Astrocyte (in vitro differentiated cells and primary cell): ENCODE measurements at regions not wholly inside any gene's neighbourhood (a gene's known extent, or its start where the extent isn't known, plus 50 kb on each side); places are given as distances from the start of the nearest gene placed in this dataset.

Experiments used
- DNase-seq: peaks from one replicate; pipeline ENCODE4 v3.0.0-alpha.2; 2010; ENCODE audit warnings: low read depth
- FAIRE-seq: peaks from 2 replicates; lab custom pipeline; 2011; peaks lifted over from hg19 to GRCh38; lab: Jason Lieb, UNC
- H2AFZ ChIP-seq: 2 replicates; pipeline ENCODE4 v1.6.0; 2012; ENCODE audit warnings: low read depth, low read length, inconsistent platforms
- H3K27ac ChIP-seq: 2 replicates; pipeline ENCODE4 v1.5.1; 2011; ENCODE audit warnings: low read depth, low read length, inconsistent platforms
- H3K27me3 ChIP-seq: 2 replicates; pipeline ENCODE4 v1.6.0; 2011; ENCODE audit warnings: low read length, inconsistent platforms; ENCODE audit not compliant: insufficient read depth
- H3K36me3 ChIP-seq: 2 replicates; pipeline ENCODE4 v1.5.1; 2011; ENCODE audit warnings: low read length, inconsistent platforms; ENCODE audit not compliant: insufficient read depth
- H3K4me1 ChIP-seq: 2 replicates; pipeline ENCODE4 v1.5.1; 2011; ENCODE audit warnings: low read length, inconsistent platforms; ENCODE audit not compliant: insufficient read depth
- H3K4me2 ChIP-seq: 2 replicates; pipeline ENCODE4 v1.6.0; 2012; ENCODE audit warnings: low read length, inconsistent platforms
- H3K4me3 ChIP-seq: 2 replicates; pipeline ENCODE4 v1.5.1; 2011; ENCODE audit warnings: low read depth, mild to moderate bottlenecking, low read length, inconsistent platforms; ENCODE audit not compliant: insufficient read depth
- H3K79me2 ChIP-seq: 2 replicates; pipeline ENCODE4 v1.6.0; 2012; ENCODE audit warnings: mild to moderate bottlenecking, low read length, inconsistent platforms; ENCODE audit not compliant: insufficient read depth
- H3K9ac ChIP-seq: 2 replicates; pipeline ENCODE4 v1.6.0; 2012; ENCODE audit warnings: mild to moderate bottlenecking, low read length, inconsistent platforms
- H3K9me3 ChIP-seq: 2 replicates; pipeline ENCODE4 v1.5.1; 2012; ENCODE audit warnings: low read depth, mild to moderate bottlenecking, low read length, inconsistent platforms; ENCODE audit not compliant: insufficient read depth
- H4K20me1 ChIP-seq: 2 replicates; pipeline ENCODE4 v1.6.0; 2012; ENCODE audit warnings: low read length, inconsistent platforms; ENCODE audit not compliant: insufficient read depth
- H3K27ac Mint-ChIP-seq: one replicate; pipeline ENCODE4 v1.8.0; 2021; ENCODE audit warnings: mild to moderate bottlenecking, mixed read lengths; ENCODE audit not compliant: unreplicated experiment
- H3K27me3 Mint-ChIP-seq: one replicate; pipeline ENCODE4 v1.8.0; 2021; ENCODE audit warnings: low read depth, mixed read lengths; ENCODE audit not compliant: unreplicated experiment
- H3K36me3 Mint-ChIP-seq: one replicate; pipeline ENCODE4 v1.8.0; 2021; ENCODE audit warnings: low read depth, mixed read lengths; ENCODE audit not compliant: unreplicated experiment
- H3K4me1 Mint-ChIP-seq: one replicate; pipeline ENCODE4 v1.8.0; 2021; ENCODE audit warnings: low read depth, mixed read lengths; ENCODE audit not compliant: unreplicated experiment
- H3K4me3 Mint-ChIP-seq: one replicate; pipeline ENCODE4 v1.8.0; 2021; ENCODE audit warnings: mild to moderate bottlenecking, moderate library complexity, mixed read lengths; ENCODE audit not compliant: unreplicated experiment
- H3K9me3 Mint-ChIP-seq: one replicate; pipeline ENCODE4 v1.8.0; 2021; ENCODE audit warnings: mild to moderate bottlenecking, mixed read lengths; ENCODE audit not compliant: unreplicated experiment
- EZH2 ChIP-seq: IDR thresholded peaks from 2 replicates; pipeline ENCODE4 v1.6.1; 2012; ENCODE audit warnings: mild to moderate bottlenecking, low read length, inconsistent platforms; ENCODE audit not compliant: insufficient read depth
- TF ChIP-seq, protein P1 (sequence below): IDR thresholded peaks from 2 replicates; pipeline ENCODE4 v1.5.1; 2011; ENCODE audit warnings: low read depth, mild to moderate bottlenecking, inconsistent platforms, low read length, moderate library complexity; ENCODE audit not compliant: insufficient read depth

GRCh38 chr17:77327566-77328464 is 187.0 kb downstream of the SEC14L1 start:
- H3K4me3 ChIP-seq = no peak overlapping the region

DNA sequence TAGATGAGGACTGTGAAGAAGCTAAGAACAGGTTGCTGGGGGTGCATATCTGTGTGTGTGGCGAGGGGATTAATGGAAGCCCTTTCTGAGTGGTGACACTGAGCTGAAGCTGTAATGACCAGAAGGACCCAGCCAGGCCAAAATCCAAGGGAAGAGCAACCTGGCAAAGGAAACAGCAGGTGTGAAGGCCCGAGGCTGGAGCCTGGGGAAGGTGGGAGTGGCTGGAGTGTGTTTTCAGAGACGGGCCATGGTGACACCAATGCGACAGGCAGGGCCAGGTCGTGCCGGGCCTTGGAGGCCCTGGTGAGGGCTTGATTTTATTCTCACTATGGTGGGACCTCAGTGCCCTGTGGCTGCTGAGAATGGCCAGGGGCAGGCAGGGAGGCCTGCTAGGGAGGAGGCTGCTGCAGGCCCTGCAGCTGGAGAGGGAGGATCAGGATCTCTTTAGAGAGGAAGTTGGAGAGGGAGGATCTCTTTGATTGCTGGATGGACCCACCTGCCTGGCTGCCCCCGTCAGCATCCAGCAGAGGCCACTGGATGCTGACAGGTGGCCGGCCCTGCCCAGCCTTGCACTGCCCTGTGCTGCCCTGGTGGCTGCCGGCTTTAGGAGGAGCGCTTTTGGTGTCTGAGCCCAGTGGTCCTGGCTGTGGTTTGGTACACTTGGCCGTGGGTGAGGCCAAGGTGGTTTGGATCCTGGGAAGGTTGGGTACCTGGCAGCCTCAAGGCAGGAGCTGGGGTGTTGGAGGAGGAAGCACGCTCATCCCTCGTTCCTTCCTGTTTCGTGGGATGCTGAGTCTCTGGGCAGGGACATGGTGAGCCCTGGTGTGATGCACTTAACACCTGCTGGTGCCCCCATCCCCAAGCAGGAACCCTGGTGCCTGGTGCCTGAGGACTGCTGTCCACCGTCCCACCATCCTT is 188.3 kb downstream of the SEC14L1 start:
- Histone ChIP-seq H3K4me2 (no peak overlapping the region), H4K20me1 (peaks cover 51% of the 10 kb centered on the region), H3K9me3 (no peaks in the 10 kb centered on the region), H3K27ac (no peak overlapping the region), H3K79me2 (peaks cover 70% of the 10 kb centered on the region), H2AFZ (no peak overlapping the region), H3K4me1 (peaks cover 40% of the 10 kb centered on the region), H3K9ac (no peak overlapping the region), H3K27me3 (no peaks in the 10 kb centered on the region), H3K4me3 (no peak overlapping the region), H3K36me3 (no peaks in the 10 kb centered on the region)
- TF ChIP-seq, protein P1, sequence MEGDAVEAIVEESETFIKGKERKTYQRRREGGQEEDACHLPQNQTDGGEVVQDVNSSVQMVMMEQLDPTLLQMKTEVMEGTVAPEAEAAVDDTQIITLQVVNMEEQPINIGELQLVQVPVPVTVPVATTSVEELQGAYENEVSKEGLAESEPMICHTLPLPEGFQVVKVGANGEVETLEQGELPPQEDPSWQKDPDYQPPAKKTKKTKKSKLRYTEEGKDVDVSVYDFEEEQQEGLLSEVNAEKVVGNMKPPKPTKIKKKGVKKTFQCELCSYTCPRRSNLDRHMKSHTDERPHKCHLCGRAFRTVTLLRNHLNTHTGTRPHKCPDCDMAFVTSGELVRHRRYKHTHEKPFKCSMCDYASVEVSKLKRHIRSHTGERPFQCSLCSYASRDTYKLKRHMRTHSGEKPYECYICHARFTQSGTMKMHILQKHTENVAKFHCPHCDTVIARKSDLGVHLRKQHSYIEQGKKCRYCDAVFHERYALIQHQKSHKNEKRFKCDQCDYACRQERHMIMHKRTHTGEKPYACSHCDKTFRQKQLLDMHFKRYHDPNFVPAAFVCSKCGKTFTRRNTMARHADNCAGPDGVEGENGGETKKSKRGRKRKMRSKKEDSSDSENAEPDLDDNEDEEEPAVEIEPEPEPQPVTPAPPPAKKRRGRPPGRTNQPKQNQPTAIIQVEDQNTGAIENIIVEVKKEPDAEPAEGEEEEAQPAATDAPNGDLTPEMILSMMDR = no peak
- TF ChIP-seq EZH2 = no peak
- peaks cover 23% of the 10 kb centered on the region for H3K4me1 Mint-ChIP-seq
- no peaks in the 10 kb centered on the region for H3K9me3 Mint-ChIP-seq
- H3K27me3 Mint-ChIP-seq = peaks cover 11% of the 10 kb centered on the region
- DNase-seq = no peak
- no peak overlapping the region for H3K27ac Mint-ChIP-seq
- no peaks in the 10 kb centered on the region for H3K36me3 Mint-ChIP-seq
- no peak overlapping the region for H3K4me3 Mint-ChIP-seq
- no peak for FAIRE-seq

More at GRCh38 chr17:77327566-77328464, 187.0 kb downstream of the SEC14L1 start:
- TF ChIP-seq, protein P1 = no peak
- no peak for TF ChIP-seq EZH2
- H3K27ac Mint-ChIP-seq = no peak overlapping the region
- peaks cover 30% of the 10 kb centered on the region for H3K4me1 Mint-ChIP-seq
- Histone ChIP-seq H3K79me2 (peaks cover 66% of the 10 kb centered on the region), H3K36me3 (no peaks in the 10 kb centered on the region), H2AFZ (no peak overlapping the region), H3K9me3 (no peaks in the 10 kb centered on the region), H4K20me1 (peaks cover 51% of the 10 kb centered on the region), H3K9ac (no peak overlapping the region), H3K27me3 (no peaks in the 10 kb centered on the region), H3K4me1 (peaks cover 45% of the 10 kb centered on the region), H3K27ac (no peak overlapping the region), H3K4me2 (no peak overlapping the region)
- no peak for DNase-seq
- no peak for FAIRE-seq
- no peak overlapping the region for H3K4me3 Mint-ChIP-seq
- H3K9me3 Mint-ChIP-seq = no peaks in the 10 kb centered on the region
- no peaks in the 10 kb centered on the region for H3K36me3 Mint-ChIP-seq
- H3K27me3 Mint-ChIP-seq = peaks cover 11% of the 10 kb centered on the region
